ENCODE measurements at regions not wholly inside any gene's neighbourhood (a gene's known extent, or its start where the extent isn't known, plus 50 kb on each side); places are given as distances from the start of the nearest gene placed in this dataset.

DNA sequence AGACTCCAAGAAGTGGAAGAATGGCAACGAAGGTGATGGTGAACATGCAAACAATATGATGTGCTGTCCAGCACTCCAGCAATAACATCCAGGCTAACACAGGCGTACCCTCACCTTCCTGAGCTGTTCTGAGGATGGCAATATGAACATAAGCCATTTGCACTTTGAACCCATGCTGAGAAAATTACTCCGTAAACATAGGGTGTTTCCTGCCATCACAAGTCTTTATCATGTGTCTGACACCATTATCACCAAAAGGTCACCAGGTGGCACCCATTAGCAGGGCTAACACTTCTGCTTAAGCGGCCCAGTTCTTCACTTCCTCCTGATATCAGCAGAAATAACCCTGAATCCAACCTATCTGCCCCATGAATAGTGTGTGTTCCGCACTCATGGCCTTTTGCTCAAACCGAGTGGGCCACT lies 482.8 kb downstream of the MED13L start:
- Histone ChIP-seq H3K14ac (ENCODE audit: insufficient read length) (no peak overlapping the region), H2BK20ac (ENCODE audit: low read length) (no peak overlapping the region), H3K27me3 (replicated peaks in 1 of 4; ENCODE audit: control insufficient read depth in 3 of 4, extremely low read depth in 1 of 4, insufficient read depth in 3 of 4, low read length in 3 of 4) (no peaks in the 10 kb centered on the region), H2BK15ac (ENCODE audit: low read length) (no peak overlapping the region), H4K91ac (replicated peaks; ENCODE audit: insufficient read length, low read length) (no peak overlapping the region), H2AFZ (ENCODE audit: low read length) (no peak overlapping the region), H3K23ac (ENCODE audit: insufficient read length) (no peak overlapping the region), H3K56ac (replicated peaks; ENCODE audit: insufficient read length, low read depth, low read length) (no peak overlapping the region), H3K4me3 (ENCODE audit: extremely low read depth in 1 of 4, insufficient read depth in 2 of 4, low read depth in 3 of 4, low read length in 4 of 4) (no peak overlapping the region), H4K20me1 (replicated peaks in 1 of 2; ENCODE audit: control insufficient read depth in 1 of 2, insufficient read depth in 2 of 2, low read length in 2 of 2) (no peaks in the 10 kb centered on the region), H2BK12ac (ENCODE audit: low read depth, low read length) (no peak overlapping the region), H3K79me2 (ENCODE audit: control insufficient read depth in 1 of 2, insufficient read depth in 2 of 2, low read length in 2 of 2) (no peaks in the 10 kb centered on the region), H3K4ac (replicated peaks; ENCODE audit: insufficient read length, low read depth, low read length) (no peak overlapping the region), H3K18ac (ENCODE audit: extremely low read depth, low read length) (no peak overlapping the region), H3K27ac (ENCODE audit: low read depth, low read length) (no peak overlapping the region), H3K79me1 (ENCODE audit: low read depth, low read length) (no peaks in the 10 kb centered on the region), H3K9ac (replicated peaks in 1 of 4; ENCODE audit: extremely low read depth in 1 of 4, low read depth in 3 of 4, low read length in 3 of 4) (no peak overlapping the region), H2BK120ac (replicated peaks; ENCODE audit: low read depth, low read length) (no peak overlapping the region), H3K4me2 (ENCODE audit: insufficient read depth in 1 of 2, low read depth in 2 of 2, low read length in 2 of 2) (no peak overlapping the region), H2AK5ac (ENCODE audit: low read depth, low read length) (no peak overlapping the region), H3K9me3 (ENCODE audit: insufficient read depth in 2 of 2, low read depth in 1 of 2, low read length in 1 of 2) (no peaks in the 10 kb centered on the region), H4K5ac (ENCODE audit: insufficient read length, low read depth, low read length) (no peak overlapping the region), H3K36me3 (ENCODE audit: control insufficient read depth in 2 of 4, insufficient read depth in 4 of 4, low read length in 3 of 4) (no peaks in the 10 kb centered on the region), H2BK5ac (ENCODE audit: low read depth, low read length) (no peak overlapping the region), H3K23me2 (ENCODE audit: low read depth, low read length) (no peaks in the 10 kb centered on the region), H3K4me1 (replicated peaks in 1 of 4; ENCODE audit: control insufficient read depth in 3 of 4, insufficient read depth in 4 of 4, low read length in 3 of 4) (no peaks in the 10 kb centered on the region), H4K8ac (ENCODE audit: extremely low read depth, insufficient read depth, low read length) (no peak overlapping the region)
- POLR2A ChIA-PET (ENCODE audit: partially characterized antibody), result no interaction called here
- CTCF ChIA-PET (ENCODE audit: partially characterized antibody), result interaction anchor here (1.0 to 2.2 kb wide), 4 partner anchors 40 to 336 kb away, joined by 3 to 7 read pairs (median 3); no protein-coding TSS in a partner anchor
- peak; percentile 50 for FAIRE-seq
- no peak for DNase-seq (ENCODE audit: low read depth in 1 of 2, low spot score in 2 of 2)
- TF ChIP-seq POLR2AphosphoS5 (IDR thresholded peaks at IDR 0.05; ENCODE audit: low read depth, low read length), result no peak
- TF ChIP-seq, protein P1, sequence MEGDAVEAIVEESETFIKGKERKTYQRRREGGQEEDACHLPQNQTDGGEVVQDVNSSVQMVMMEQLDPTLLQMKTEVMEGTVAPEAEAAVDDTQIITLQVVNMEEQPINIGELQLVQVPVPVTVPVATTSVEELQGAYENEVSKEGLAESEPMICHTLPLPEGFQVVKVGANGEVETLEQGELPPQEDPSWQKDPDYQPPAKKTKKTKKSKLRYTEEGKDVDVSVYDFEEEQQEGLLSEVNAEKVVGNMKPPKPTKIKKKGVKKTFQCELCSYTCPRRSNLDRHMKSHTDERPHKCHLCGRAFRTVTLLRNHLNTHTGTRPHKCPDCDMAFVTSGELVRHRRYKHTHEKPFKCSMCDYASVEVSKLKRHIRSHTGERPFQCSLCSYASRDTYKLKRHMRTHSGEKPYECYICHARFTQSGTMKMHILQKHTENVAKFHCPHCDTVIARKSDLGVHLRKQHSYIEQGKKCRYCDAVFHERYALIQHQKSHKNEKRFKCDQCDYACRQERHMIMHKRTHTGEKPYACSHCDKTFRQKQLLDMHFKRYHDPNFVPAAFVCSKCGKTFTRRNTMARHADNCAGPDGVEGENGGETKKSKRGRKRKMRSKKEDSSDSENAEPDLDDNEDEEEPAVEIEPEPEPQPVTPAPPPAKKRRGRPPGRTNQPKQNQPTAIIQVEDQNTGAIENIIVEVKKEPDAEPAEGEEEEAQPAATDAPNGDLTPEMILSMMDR (IDR thresholded peaks at IDR 0.05; ENCODE audit: control extremely low read depth in 1 of 3, insufficient read depth in 1 of 3, low read depth in 1 of 3, low read length in 3 of 3), result peak in 2 of 3 experiments; percentile 19 to 34; a peak in 2 of 4 replicates
- TF ChIP-seq RXRA (IDR thresholded peaks at IDR 0.05; ENCODE audit: insufficient read depth, low read depth, low read length), result no peak
- peak; percentile 49 to 53 for TF ChIP-seq RAD21 (IDR thresholded peaks at IDR 0.05 in 1 of 2, conservative IDR thresholded peaks at IDR 0.05 in 1 of 2; ENCODE audit: low read depth in 2 of 2, low read length in 2 of 2)
- 87% methylated on average over 6 of the region's 6 CpGs; no CpG with 5 or more reads in 1 of the 2 experiments for WGBS, 2 experiments (ENCODE audit: extremely low coverage in 1 of 2, insufficient coverage in 1 of 2, insufficient read length in 1 of 2, insufficient replicate concordance in 2 of 2, low coverage in 1 of 2, low lambda C conversion rate in 2 of 2, missing lambda C conversion rate in 1 of 2)

Measured in H1 (cell line).